ACC112 (cell line): ENCODE measurements at regions not wholly inside any gene's neighbourhood (a gene's known extent, or its start where the extent isn't known, plus 50 kb on each side); places are given as distances from the start of the nearest gene placed in this dataset.
A peak's percentile ranks its signal among the peaks of the same experiment; 100 is the strongest.

Source experiments
- H2AFZ ChIP-seq: fragments of 200-600 bp; sonication (generic); one replicate; pipeline ENCODE4 v1.6.0; 2017; ENCODE audit warnings: antibody characterized with exemption, low read length; ENCODE audit not compliant: unreplicated experiment
- H3K27ac ChIP-seq: fragments of 200-600 bp; sonication (generic); 2 replicates; pipeline ENCODE4 v1.5.1; 2014; ENCODE audit warnings: low read depth, mild to moderate bottlenecking, antibody characterized with exemption, low read length, moderate library complexity
- H3K27me3 ChIP-seq: fragments of 200-600 bp; sonication (generic); 2 replicates; pipeline ENCODE4 v1.6.1; 2014; ENCODE audit warnings: mild to moderate bottlenecking, antibody characterized with exemption, low read length, moderate library complexity, mixed read lengths; ENCODE audit not compliant: insufficient read depth
- H3K36me3 ChIP-seq: fragments of 200-600 bp; sonication (generic); 2 replicates; pipeline ENCODE4 v1.6.1; 2016; ENCODE audit warnings: mild to moderate bottlenecking, antibody characterized with exemption, low read length, moderate library complexity, mixed read lengths; ENCODE audit not compliant: insufficient read depth
- H3K4me1 ChIP-seq: fragments of 200-600 bp; sonication (generic); one replicate; pipeline ENCODE4 v1.6.1; 2016; ENCODE audit warnings: low read length, mixed read lengths; ENCODE audit not compliant: insufficient read depth, unreplicated experiment, control insufficient read depth
- H3K4me3 ChIP-seq: fragments of 200-600 bp; sonication (generic); 2 replicates; pipeline ENCODE4 v1.5.1; 2014; ENCODE audit warnings: mild to moderate bottlenecking, low read depth, low read length
- H3K79me2 ChIP-seq: fragments of 200-600 bp; sonication (generic); one replicate; pipeline ENCODE4 v1.6.0; 2016; ENCODE audit warnings: low read length; ENCODE audit not compliant: control insufficient read depth, unreplicated experiment, insufficient read depth

GRCh38 chr7:17229228-17229627, 69.2 kb upstream of the AHR start:
- Histone ChIP-seq H3K79me2 (no peaks in the 10 kb centered on the region), H3K27ac (no peak overlapping the region), H3K27me3 (no peaks in the 10 kb centered on the region), H3K4me3 (no peak overlapping the region), H2AFZ (no peak overlapping the region), H3K36me3 (no peaks in the 10 kb centered on the region), H3K4me1 (peaks cover 8% of the 10 kb centered on the region)

- no peaks in the 10 kb centered on the region for H3K27me3 ChIP-seq
- peaks cover 15% of the 10 kb centered on the region for H3K4me1 ChIP-seq
- H3K27ac ChIP-seq: no peak overlapping the region
- H2AFZ ChIP-seq: no peak overlapping the region
- H3K4me3 ChIP-seq: no peak overlapping the region
- H3K36me3 ChIP-seq: no peaks in the 10 kb centered on the region
- H3K79me2 ChIP-seq: no peaks in the 10 kb centered on the region
These were observed 68.2 kb upstream of the AHR start for GRCh38 chr7:17230099-17230807.

GRCh38 chr7:17233603-17234002, 64.8 kb upstream of the AHR start:
- Histone ChIP-seq H3K27me3 (no peaks in the 10 kb centered on the region), H3K79me2 (no peaks in the 10 kb centered on the region), H2AFZ (peak overlapping the region; percentile 97), H3K4me1 (peaks cover 43% of the 10 kb centered on the region), H3K4me3 (peak overlapping the region; percentile 60; the same call in 1 of the 2 replicates), H3K27ac (peak overlapping the region; percentile 98), H3K36me3 (no peaks in the 10 kb centered on the region)

GRCh38 chr7:17234030-17234397, 64.4 kb upstream of the AHR start:
- Histone ChIP-seq H3K27ac (peak overlapping the region; percentile 98), H3K4me1 (peaks cover 47% of the 10 kb centered on the region), H3K79me2 (no peaks in the 10 kb centered on the region), H3K36me3 (no peaks in the 10 kb centered on the region), H3K4me3 (peak overlapping the region; percentile 60), H3K27me3 (no peaks in the 10 kb centered on the region), H2AFZ (peak overlapping the region; percentile 97)

- H3K4me3 ChIP-seq: peak overlapping the region; percentile 60
- H2AFZ ChIP-seq: peak overlapping the region; percentile 97
- H3K27ac ChIP-seq: peak overlapping the region; percentile 98
These were observed 63.9 kb upstream of the AHR start for GRCh38 chr7:17234398-17235031.

GRCh38 chr7:17236171-17236570, 62.3 kb upstream of the AHR start:
- H2AFZ ChIP-seq: no peak overlapping the region
- H3K4me3 ChIP-seq: no peak overlapping the region
- H3K79me2 ChIP-seq: no peaks in the 10 kb centered on the region
- peak overlapping the region; percentile 64 for H3K27ac ChIP-seq
- no peaks in the 10 kb centered on the region for H3K36me3 ChIP-seq
- H3K4me1 ChIP-seq: peaks cover 62% of the 10 kb centered on the region
- H3K27me3 ChIP-seq: no peaks in the 10 kb centered on the region

More at GRCh38 chr7:17234398-17235031, 63.9 kb upstream of the AHR start:
- Histone ChIP-seq H3K27me3 (no peaks in the 10 kb centered on the region), H3K79me2 (no peaks in the 10 kb centered on the region), H3K36me3 (no peaks in the 10 kb centered on the region), H3K4me1 (peaks cover 52% of the 10 kb centered on the region)

- peak overlapping the region; percentile 73 for H2AFZ ChIP-seq
- H3K27ac ChIP-seq: peak overlapping the region; percentile 64
- peaks cover 62% of the 10 kb centered on the region for H3K4me1 ChIP-seq
- H3K36me3 ChIP-seq: no peaks in the 10 kb centered on the region
- no peaks in the 10 kb centered on the region for H3K27me3 ChIP-seq
- no peak overlapping the region for H3K4me3 ChIP-seq
- H3K79me2 ChIP-seq: no peaks in the 10 kb centered on the region
These were observed 61.8 kb upstream of the AHR start for GRCh38 chr7:17236603-17237002.

GRCh38 chr7:17239046-17239445, 59.4 kb upstream of the AHR start:
- peaks cover 56% of the 10 kb centered on the region for H3K4me1 ChIP-seq
- peak overlapping the region; percentile 9 for H2AFZ ChIP-seq
- H3K36me3 ChIP-seq: no peaks in the 10 kb centered on the region
- no peak overlapping the region for H3K4me3 ChIP-seq
- no peaks in the 10 kb centered on the region for H3K27me3 ChIP-seq
- no peaks in the 10 kb centered on the region for H3K79me2 ChIP-seq
- H3K27ac ChIP-seq: peak overlapping the region; percentile 22

GRCh38 chr7:17239683-17240521, 58.5 kb upstream of the AHR start:
- Histone ChIP-seq H2AFZ (peak overlapping the region; percentile 57), H3K27me3 (no peaks in the 10 kb centered on the region), H3K79me2 (no peaks in the 10 kb centered on the region), H3K27ac (peak overlapping the region; percentile 22), H3K4me3 (peak overlapping the region; percentile 29), H3K4me1 (peaks cover 51% of the 10 kb centered on the region), H3K36me3 (no peaks in the 10 kb centered on the region)

GRCh38 chr7:17242504-17242903, 55.9 kb upstream of the AHR start:
- H3K79me2 ChIP-seq: no peaks in the 10 kb centered on the region
- H3K27ac ChIP-seq: no peak overlapping the region
- H3K4me1 ChIP-seq: peaks cover 29% of the 10 kb centered on the region
- H3K27me3 ChIP-seq: no peaks in the 10 kb centered on the region
- no peak overlapping the region for H3K4me3 ChIP-seq
- H2AFZ ChIP-seq: no peak overlapping the region
- no peaks in the 10 kb centered on the region for H3K36me3 ChIP-seq
